Dendritic cell treated with granulocyte-macrophage colony-stimulating factor and Interleukin-4, amounts not matched to agents 40 ng/mL and 50 ng/mL, for 4 days (primary cell): ENCODE measurements at regions not wholly inside any gene's neighbourhood (a gene's known extent, or its start where the extent isn't known, plus 50 kb on each side); places are given as distances from the start of the nearest gene placed in this dataset.

ENCODE experiments used
- H3K27ac Mint-ChIP-seq: one replicate; pipeline ENCODE4 v1.8.0; 2022; ENCODE audit warnings: mild to moderate bottlenecking, mixed read lengths
- H3K27me3 Mint-ChIP-seq: one replicate; pipeline ENCODE4 v1.8.0; 2022; ENCODE audit warnings: mild to moderate bottlenecking, mixed read lengths
- H3K36me3 Mint-ChIP-seq: one replicate; pipeline ENCODE4 v1.8.0; 2022; ENCODE audit warnings: low read depth, mixed read lengths
- H3K4me1 Mint-ChIP-seq: one replicate; pipeline ENCODE4 v1.8.0; 2022; ENCODE audit warnings: low read depth, mixed read lengths
- H3K4me3 Mint-ChIP-seq: one replicate; pipeline ENCODE4 v1.8.0; 2022; ENCODE audit warnings: mild to moderate bottlenecking, moderate library complexity, mixed read lengths
- H3K9me3 Mint-ChIP-seq: one replicate; pipeline ENCODE4 v1.8.0; 2022; ENCODE audit warnings: mixed read lengths
- intact Hi-C: fragments of 100-400 bp; cut with micrococcal nuclease; formaldehyde crosslinking; loops from one replicate; pipeline ENCODE4 v1.15.0; 2022

DNA sequence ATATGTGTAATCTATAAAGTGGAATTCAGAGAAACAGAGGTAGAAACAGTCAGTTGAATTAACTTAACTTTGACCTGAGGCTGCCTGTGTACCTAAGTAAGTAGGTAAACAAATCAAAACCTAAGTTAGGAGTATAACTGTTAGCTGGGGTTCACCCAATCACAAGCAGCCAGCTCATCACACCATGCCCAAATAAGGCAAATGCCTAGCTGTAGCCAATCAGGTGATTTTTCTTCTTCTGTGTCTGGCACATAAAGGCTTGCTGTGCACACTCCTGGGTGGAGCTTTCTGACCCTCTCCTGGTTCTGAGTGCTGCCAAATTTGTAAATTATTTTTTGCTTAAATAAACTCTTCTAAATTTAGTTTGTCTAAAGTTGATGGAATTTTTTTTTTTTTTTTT lies 54.7 kb upstream of the TRIM39 start:
- intact Hi-C loops: no loop called here
- H3K4me1 Mint-ChIP-seq: peaks cover 12% of the 10 kb centered on the region

DNA sequence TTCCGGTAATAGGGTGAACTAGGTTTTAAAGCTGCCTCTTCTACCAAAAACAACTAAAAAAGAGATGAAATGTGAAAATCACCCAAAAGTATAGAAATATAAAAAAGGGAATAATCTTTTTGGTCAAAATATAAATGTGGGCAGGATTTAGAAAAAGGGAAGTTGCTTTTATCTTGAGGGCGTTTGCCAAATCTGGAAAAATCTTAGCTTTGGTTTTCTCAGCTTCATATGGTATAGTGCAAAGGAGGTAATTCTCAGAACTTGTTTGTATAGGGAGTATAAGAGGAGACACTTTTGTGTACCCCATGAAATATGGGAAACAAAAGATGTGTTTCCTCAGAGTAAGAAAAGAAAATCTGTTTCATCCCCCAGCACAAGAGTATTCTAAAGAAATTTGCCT lies 54.2 kb upstream of the TRIM26 start:
- Mint-ChIP-seq H3K27me3 (peaks cover 5% of the 10 kb centered on the region), H3K36me3 (peaks cover 42% of the 10 kb centered on the region), H3K4me1 (peaks cover 28% of the 10 kb centered on the region), H3K9me3 (peaks cover 18% of the 10 kb centered on the region), H3K4me3 (no peak overlapping the region), H3K27ac (no peak overlapping the region)
- intact Hi-C loops: no loop called here

More for the DNA sequence above, 54.7 kb upstream of the TRIM39 start:
- Mint-ChIP-seq H3K27ac (no peak overlapping the region), H3K36me3 (no peaks in the 10 kb centered on the region), H3K27me3 (peaks cover 16% of the 10 kb centered on the region), H3K9me3 (peaks cover 11% of the 10 kb centered on the region), H3K4me3 (no peak overlapping the region)

DNA sequence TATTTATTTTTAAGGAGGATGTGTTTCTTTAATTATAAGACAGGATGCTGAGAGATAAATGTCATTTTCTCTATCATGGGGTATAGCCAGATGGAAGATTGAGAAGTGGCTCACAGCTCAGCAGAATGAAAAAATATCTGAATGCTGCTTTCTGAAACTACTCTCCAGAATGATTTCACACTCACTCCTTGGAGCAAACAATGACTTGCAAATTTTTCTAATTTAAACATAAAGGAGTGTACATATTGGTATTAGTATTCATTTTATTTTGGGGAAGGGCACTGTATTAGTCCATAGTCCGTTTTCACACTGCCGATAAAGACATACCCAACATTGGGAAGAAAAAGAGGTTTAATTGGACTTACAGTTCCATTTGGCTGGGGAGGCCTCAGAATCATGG lies 52.4 kb upstream of the TRIM26 start:
- Mint-ChIP-seq H3K4me3 (no peak overlapping the region), H3K27me3 (peaks cover 8% of the 10 kb centered on the region), H3K4me1 (peaks cover 46% of the 10 kb centered on the region), H3K27ac (no peak overlapping the region), H3K36me3 (peaks cover 61% of the 10 kb centered on the region), H3K9me3 (peaks cover 7% of the 10 kb centered on the region)
- intact Hi-C loops: no loop called here

DNA sequence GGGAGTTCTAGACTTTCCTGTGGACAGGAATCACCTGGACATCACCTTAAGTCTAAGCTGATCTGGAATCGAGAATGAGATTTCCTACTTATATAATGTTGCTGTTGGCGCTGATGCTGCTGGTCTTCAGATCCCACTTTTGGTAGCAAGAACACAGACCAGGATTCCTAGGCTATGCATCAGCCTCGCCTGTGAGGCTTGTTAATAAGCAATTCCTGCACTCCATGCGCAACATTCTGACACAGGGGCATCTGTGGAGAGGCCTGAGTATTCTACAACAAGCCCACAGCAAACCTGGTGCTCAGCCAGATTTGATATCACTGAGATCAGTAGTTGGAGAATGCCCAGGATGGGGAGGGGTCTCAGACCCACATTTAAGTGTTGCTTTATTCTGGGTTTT lies 52.0 kb upstream of the TRIM26 start:
- H3K9me3 Mint-ChIP-seq: peaks cover 7% of the 10 kb centered on the region
- intact Hi-C loops: no loop called here

DNA sequence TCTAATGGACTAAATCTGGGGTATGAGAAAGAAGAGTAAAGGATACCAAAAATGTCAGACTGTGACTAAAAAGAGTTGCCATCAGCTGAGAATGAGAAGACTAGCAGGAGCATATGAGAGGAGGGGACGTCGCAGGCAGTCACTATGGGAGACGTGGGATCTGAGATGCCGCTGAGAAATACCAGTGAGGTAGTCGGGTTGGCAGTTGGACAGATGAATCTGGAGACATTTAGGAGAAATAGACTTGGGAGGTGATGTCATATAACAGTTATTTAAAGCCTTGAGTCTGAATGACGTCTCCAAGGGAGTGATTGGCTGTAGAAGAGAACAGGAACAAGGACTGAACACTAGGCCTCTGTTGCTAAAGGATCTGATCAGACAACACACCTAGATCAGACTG lies 51.5 kb upstream of the TRIM26 start:
- intact Hi-C loops: no loop called here
- peaks cover 7% of the 10 kb centered on the region for H3K9me3 Mint-ChIP-seq
- peaks cover 69% of the 10 kb centered on the region for H3K36me3 Mint-ChIP-seq
- H3K4me3 Mint-ChIP-seq: no peak overlapping the region
- H3K27me3 Mint-ChIP-seq: peaks cover 12% of the 10 kb centered on the region
- H3K4me1 Mint-ChIP-seq: peaks cover 52% of the 10 kb centered on the region
- H3K27ac Mint-ChIP-seq: no peak overlapping the region

More for the DNA sequence above, 52.0 kb upstream of the TRIM26 start:
- Mint-ChIP-seq H3K4me1 (peaks cover 50% of the 10 kb centered on the region), H3K27me3 (peaks cover 11% of the 10 kb centered on the region), H3K27ac (no peak overlapping the region), H3K36me3 (peaks cover 65% of the 10 kb centered on the region), H3K4me3 (no peak overlapping the region)

DNA sequence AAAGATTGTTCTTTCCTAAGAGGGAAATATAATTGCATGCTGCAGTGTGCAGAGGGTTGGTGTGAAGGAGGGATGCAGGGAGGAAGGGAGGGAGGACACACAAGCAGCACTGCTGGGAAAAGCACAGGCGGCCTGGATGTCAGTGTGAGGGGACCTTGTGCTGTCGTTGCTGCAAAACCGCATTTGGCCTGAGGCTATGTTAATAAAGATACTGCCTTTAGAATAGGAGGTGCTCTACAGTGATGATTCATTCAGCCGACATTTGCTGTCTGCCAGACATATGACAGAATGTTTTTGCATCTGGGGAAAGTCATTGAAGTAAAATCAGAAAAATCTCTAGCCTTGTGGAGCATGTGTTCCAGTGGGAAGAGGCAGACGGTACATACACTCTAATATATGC lies 50.5 kb upstream of the TRIM26 start:
- intact Hi-C loops: no loop called here
- peaks cover 10% of the 10 kb centered on the region for H3K27me3 Mint-ChIP-seq
- peaks cover 57% of the 10 kb centered on the region for H3K4me1 Mint-ChIP-seq
- no peak overlapping the region for H3K4me3 Mint-ChIP-seq
- peaks cover 7% of the 10 kb centered on the region for H3K9me3 Mint-ChIP-seq
- H3K36me3 Mint-ChIP-seq: peaks cover 74% of the 10 kb centered on the region
- no peak overlapping the region for H3K27ac Mint-ChIP-seq
